ENCODE measurements at regions not wholly inside any gene's neighbourhood (a gene's known extent, or its start where the extent isn't known, plus 50 kb on each side); places are given as distances from the start of the nearest gene placed in this dataset.
A peak's percentile ranks its signal among the peaks of the same experiment; 100 is the strongest.

DNA sequence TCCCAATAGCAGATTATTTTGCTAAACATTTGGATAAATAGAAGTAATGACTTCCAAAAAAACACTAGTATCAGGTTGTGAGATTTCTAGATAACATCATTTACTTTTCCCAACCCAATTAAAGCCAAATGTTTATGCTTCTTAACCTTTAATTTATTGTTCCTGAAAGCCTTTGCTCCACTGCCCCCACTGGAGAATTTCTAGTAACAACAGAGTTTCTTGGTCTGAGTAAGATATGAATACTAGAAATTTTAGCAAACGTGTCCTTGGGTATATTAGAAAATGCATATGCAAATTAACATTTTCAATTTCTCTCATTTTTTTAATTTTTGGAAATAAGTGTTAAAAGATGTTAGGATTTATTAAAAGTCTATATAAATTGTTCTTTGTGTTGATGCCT is 958.0 kb upstream of the PHF14 start:
- no peak for DNase-seq
- H3K4me3 ChIP-seq = no peak overlapping the region
- no peaks in the 10 kb centered on the region for H3K4me1 ChIP-seq
- no peaks in the 10 kb centered on the region for H3K36me3 ChIP-seq
- no peak overlapping the region for H3K27ac ChIP-seq (replicated peaks)
- no peaks in the 10 kb centered on the region for H3K9me3 ChIP-seq (replicated peaks)
- H3K27me3 ChIP-seq (ENCODE audit: low read depth) = no peaks in the 10 kb centered on the region
- intact Hi-C loops (cut with micrococcal nuclease) = no loop called here
- TF ChIP-seq, protein P1, sequence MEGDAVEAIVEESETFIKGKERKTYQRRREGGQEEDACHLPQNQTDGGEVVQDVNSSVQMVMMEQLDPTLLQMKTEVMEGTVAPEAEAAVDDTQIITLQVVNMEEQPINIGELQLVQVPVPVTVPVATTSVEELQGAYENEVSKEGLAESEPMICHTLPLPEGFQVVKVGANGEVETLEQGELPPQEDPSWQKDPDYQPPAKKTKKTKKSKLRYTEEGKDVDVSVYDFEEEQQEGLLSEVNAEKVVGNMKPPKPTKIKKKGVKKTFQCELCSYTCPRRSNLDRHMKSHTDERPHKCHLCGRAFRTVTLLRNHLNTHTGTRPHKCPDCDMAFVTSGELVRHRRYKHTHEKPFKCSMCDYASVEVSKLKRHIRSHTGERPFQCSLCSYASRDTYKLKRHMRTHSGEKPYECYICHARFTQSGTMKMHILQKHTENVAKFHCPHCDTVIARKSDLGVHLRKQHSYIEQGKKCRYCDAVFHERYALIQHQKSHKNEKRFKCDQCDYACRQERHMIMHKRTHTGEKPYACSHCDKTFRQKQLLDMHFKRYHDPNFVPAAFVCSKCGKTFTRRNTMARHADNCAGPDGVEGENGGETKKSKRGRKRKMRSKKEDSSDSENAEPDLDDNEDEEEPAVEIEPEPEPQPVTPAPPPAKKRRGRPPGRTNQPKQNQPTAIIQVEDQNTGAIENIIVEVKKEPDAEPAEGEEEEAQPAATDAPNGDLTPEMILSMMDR (IDR thresholded peaks at IDR 0.05; ENCODE audit: borderline replicate concordance) = no peak

DNA sequence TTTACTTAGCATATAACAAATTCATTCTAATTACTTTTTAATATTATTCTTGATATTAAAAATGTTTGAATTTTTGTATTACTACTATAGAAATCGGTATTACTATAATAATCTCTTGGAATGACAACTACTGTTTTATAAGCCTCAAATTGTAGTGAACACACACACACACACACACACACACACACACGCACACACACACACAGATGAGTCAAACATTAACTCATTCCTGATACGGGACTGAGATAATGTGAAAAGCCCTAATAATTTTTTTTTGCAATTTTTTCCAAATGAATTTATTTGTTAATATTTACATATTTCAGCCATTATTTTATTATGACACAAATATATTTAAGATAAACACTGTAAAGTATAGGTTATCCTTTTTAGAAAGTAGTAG is 951.2 kb upstream of the PHF14 start:
- intact Hi-C loops (cut with micrococcal nuclease) = loop anchor here (5.0 kb wide), 1 partner anchor 390 kb away; no protein-coding TSS in a partner anchor
- DNase-seq = no peak
- TF ChIP-seq, protein P1 (IDR thresholded peaks at IDR 0.05; ENCODE audit: borderline replicate concordance) = no peak
- Histone ChIP-seq H3K36me3 (no peaks in the 10 kb centered on the region), H3K9me3 (replicated peaks) (peaks cover 4% of the 10 kb centered on the region), H3K27ac (replicated peaks) (no peak overlapping the region), H3K4me3 (no peak overlapping the region), H3K4me1 (no peaks in the 10 kb centered on the region), H3K27me3 (ENCODE audit: low read depth) (no peaks in the 10 kb centered on the region)

DNA sequence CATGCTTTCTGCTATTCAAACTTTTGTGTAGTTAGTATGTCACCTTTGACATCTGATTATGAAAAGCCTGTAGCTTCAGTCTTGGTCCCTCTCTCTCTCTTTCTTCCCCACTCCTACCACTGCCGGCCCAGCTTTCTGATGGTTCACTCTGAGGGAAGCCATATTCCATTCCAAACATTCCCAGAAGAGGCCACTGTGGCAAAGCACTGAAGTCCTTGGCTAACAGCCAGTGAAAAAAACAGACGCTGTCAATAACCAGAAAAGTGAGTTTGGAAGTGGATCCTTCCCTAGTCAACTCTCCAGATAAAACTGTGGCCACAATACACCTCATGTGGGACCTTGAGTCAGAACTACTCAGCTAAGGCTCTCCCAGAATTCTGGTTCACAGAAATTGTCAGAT is 950.7 kb upstream of the PHF14 start:
- H3K4me1 ChIP-seq = no peaks in the 10 kb centered on the region
- intact Hi-C loops (cut with micrococcal nuclease) = loop anchor here (5.0 kb wide), 1 partner anchor 389 kb away; no protein-coding TSS in a partner anchor
- H3K27me3 ChIP-seq (ENCODE audit: low read depth) = no peaks in the 10 kb centered on the region
- no peak overlapping the region for H3K27ac ChIP-seq (replicated peaks)
- TF ChIP-seq, protein P1 (IDR thresholded peaks at IDR 0.05; ENCODE audit: borderline replicate concordance) = peak; percentile 62
- no peaks in the 10 kb centered on the region for H3K36me3 ChIP-seq
- no peak overlapping the region for H3K4me3 ChIP-seq
- no peak for DNase-seq
- peaks cover 4% of the 10 kb centered on the region for H3K9me3 ChIP-seq (replicated peaks)

DNA sequence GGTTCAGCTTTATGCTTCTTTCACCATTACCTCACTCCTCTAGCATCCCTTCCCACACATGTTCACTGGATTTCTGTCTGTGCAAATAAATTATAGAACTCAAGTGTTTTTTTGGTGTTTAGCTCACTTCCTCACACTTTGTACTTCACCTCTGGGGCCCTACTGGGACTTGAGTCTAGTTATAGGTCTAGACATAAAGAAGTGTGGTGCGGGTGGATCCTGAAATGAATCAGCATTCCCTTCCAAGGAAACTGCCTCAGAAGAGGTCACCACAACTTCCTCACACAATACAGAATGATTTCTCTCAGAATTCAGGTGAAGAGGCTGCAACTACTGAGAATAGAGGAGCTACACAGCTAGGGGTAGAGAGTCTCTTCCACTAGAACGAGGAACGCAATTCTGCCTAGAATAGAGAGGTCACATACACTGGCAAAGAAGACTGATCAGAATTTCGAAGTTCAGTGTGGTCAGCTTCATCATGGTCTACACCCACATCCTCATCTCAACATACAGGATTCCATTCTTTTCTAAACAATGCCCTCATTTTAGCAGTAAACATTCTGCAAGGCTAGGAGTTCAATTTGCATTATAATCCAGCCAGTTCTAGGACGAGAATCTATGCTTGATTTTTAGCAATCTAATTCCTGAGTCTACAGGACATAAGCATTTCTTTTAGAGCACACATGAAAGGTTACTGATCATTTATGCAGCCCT is 938.7 kb upstream of the PHF14 start:
- TF ChIP-seq, protein P1 (IDR thresholded peaks at IDR 0.05; ENCODE audit: borderline replicate concordance) = no peak
- H3K27me3 ChIP-seq (ENCODE audit: low read depth) = no peaks in the 10 kb centered on the region
- no peaks in the 10 kb centered on the region for H3K9me3 ChIP-seq (replicated peaks)
- H3K4me3 ChIP-seq = no peak overlapping the region
- no peaks in the 10 kb centered on the region for H3K36me3 ChIP-seq
- H3K27ac ChIP-seq (replicated peaks) = no peak overlapping the region
- intact Hi-C loops (cut with micrococcal nuclease) = no loop called here
- no peak for DNase-seq
- H3K4me1 ChIP-seq = no peaks in the 10 kb centered on the region

DNA sequence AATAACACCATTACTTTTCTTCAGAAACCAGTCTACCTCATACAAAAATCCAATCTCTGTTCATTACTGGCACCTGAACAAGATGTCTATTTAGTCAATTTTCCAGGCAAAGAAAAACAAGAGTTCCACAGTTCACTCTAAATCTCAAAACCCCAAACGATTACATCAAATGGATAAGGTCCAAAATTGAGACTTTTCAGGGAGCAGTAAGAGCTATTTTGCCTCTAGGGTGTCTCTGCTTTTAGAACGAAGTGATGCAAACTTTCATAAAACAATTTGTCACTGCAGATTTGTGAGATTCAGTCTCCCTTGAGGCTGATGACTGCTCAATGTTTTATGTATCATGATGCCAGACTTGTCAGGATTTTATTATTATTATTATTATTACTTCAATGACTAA is 937.0 kb upstream of the PHF14 start:
- Histone ChIP-seq H3K27ac (replicated peaks) (no peak overlapping the region), H3K4me3 (no peak overlapping the region), H3K9me3 (replicated peaks) (no peaks in the 10 kb centered on the region), H3K36me3 (no peaks in the 10 kb centered on the region), H3K27me3 (ENCODE audit: low read depth) (no peaks in the 10 kb centered on the region), H3K4me1 (no peaks in the 10 kb centered on the region)
- TF ChIP-seq, protein P1 (IDR thresholded peaks at IDR 0.05; ENCODE audit: borderline replicate concordance) = no peak
- intact Hi-C loops (cut with micrococcal nuclease) = no loop called here
- no peak for DNase-seq

Data from left ventricle myocardium inferior (tissue), 1 donor.